Activated T-cell treated with anti-CD3 and anti-CD28 coated beads, Interleukin-2, amount 50 U/mL, for 4 hours (primary cell): ENCODE measurements at regions not wholly inside any gene's neighbourhood (a gene's known extent, or its start where the extent isn't known, plus 50 kb on each side); places are given as distances from the start of the nearest gene placed in this dataset.

Experiments
- ATAC-seq, 2 donors: fragments of 200-7000 bp; cut with Tn5 transposase; one replicate each; pipeline ENCODE4 v1.10.0; 2021
- DNase-seq: peaks from one replicate; pipeline ENCODE4 v3.0.0-alpha.2; 2020
- H3K27me3 Mint-ChIP-seq: one replicate; pipeline ENCODE4 v1.8.0; 2021; ENCODE audit warnings: low read depth, mixed read lengths
- H3K36me3 Mint-ChIP-seq: one replicate; pipeline ENCODE4 v1.8.0; 2022; ENCODE audit warnings: mixed read lengths; ENCODE audit not compliant: insufficient read depth
- H3K4me1 Mint-ChIP-seq: one replicate; pipeline ENCODE4 v1.8.0; 2021; ENCODE audit warnings: low read depth, mixed read lengths
- H3K4me3 Mint-ChIP-seq: one replicate; pipeline ENCODE4 v1.8.0; 2021; ENCODE audit warnings: mild to moderate bottlenecking, moderate library complexity, mixed read lengths
- H3K9me3 Mint-ChIP-seq: one replicate; pipeline ENCODE4 v1.8.0; 2021; ENCODE audit warnings: mixed read lengths

DNA sequence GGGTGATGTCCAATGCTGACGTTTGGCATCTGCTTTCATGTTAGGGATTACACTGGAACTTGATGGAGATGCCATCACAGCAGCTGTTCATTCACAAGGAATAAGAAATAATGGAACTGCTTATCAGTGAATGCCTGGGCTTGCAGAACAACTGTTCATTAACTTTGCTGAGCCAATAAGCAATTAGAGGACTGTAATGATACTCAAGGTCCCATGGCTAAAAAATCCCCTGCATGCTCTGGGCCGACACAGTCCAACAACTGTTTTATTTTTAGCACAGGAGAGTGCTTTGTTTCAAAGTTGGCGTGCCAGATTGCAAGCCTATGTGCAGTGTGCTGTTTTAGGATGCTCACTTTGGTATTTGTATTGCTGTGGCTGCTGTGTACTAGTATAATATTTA is 408.0 kb upstream of the RGPD4 start:
- DNase-seq (no peak), ATAC-seq (no peak)
- Mint-ChIP-seq H3K4me1 (no peaks in the 10 kb centered on the region), H3K27me3 (no peaks in the 10 kb centered on the region), H3K9me3 (peaks cover 14% of the 10 kb centered on the region), H3K4me3 (no peak overlapping the region), H3K36me3 (no peaks in the 10 kb centered on the region)

DNA sequence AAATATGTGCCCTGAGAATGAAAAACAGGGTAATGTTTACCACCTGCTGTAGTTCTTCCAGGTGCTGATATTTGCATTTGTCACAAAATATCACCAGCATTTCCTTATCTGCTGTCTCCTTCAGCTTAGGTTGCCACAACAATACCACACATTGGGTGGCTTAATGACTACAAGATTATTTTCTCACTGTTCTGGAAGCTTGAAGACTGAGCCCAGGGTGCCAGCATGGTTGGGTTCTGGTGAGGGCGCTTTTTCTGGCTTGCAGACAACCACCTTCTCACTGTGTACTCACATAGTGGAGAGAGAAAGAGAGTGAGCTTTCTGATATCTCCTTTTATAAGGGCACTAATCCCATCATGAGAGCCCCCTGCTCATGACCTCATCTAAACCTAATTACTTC is 407.5 kb upstream of the RGPD4 start:
- no peaks in the 10 kb centered on the region for H3K36me3 Mint-ChIP-seq
- H3K4me3 Mint-ChIP-seq: no peak overlapping the region
- DNase-seq (no peak), ATAC-seq (no peak)
- H3K27me3 Mint-ChIP-seq: no peaks in the 10 kb centered on the region
- H3K4me1 Mint-ChIP-seq: no peaks in the 10 kb centered on the region
- peaks cover 14% of the 10 kb centered on the region for H3K9me3 Mint-ChIP-seq

DNA sequence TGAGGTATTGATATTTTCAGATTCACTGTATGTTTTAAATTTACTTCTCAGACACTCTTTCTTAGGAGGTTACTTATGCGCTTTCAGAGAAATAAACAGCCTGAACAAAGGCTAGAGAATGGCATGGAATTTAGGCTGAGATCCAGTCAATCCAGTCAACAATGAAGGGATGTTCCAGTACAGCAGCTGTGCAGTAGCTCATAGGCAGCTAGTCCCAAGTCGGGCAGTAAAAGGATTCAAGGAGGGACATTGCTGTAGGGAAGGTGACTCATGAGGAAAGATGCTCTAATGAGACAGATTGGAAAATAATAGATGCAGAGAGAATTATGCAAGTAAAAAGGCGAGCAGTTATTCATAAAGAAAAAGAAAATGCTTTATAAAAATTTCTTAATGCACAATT is 397.9 kb upstream of the RGPD4 start:
- Mint-ChIP-seq H3K4me1 (no peaks in the 10 kb centered on the region), H3K9me3 (peaks cover 15% of the 10 kb centered on the region), H3K4me3 (no peak overlapping the region), H3K27me3 (no peaks in the 10 kb centered on the region), H3K36me3 (no peaks in the 10 kb centered on the region)
- DNase-seq (no peak), ATAC-seq (no peak)

DNA sequence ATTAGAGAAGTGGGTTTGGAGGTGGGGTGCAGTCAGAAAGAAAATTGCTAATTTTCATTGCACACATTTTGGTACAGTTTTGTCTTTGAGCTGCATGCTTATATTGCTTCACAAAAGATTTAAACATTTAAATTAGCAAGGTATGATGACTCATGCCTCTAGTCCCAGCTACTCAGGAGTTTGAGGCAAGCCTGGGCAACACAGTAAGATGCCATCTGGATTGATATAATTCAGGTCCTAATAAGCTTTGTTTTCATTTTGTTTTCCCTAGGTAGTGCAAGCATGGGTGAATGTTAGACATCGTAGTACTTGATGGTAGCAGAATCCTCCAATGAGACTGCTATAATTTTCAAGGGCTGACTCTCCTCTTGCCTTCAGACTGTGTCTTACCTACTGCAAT is 396.7 kb upstream of the RGPD4 start:
- Mint-ChIP-seq H3K27me3 (no peaks in the 10 kb centered on the region), H3K4me1 (no peaks in the 10 kb centered on the region), H3K36me3 (no peaks in the 10 kb centered on the region), H3K9me3 (peaks cover 15% of the 10 kb centered on the region), H3K4me3 (no peak overlapping the region)
- ATAC-seq (no peak), DNase-seq (no peak)

DNA sequence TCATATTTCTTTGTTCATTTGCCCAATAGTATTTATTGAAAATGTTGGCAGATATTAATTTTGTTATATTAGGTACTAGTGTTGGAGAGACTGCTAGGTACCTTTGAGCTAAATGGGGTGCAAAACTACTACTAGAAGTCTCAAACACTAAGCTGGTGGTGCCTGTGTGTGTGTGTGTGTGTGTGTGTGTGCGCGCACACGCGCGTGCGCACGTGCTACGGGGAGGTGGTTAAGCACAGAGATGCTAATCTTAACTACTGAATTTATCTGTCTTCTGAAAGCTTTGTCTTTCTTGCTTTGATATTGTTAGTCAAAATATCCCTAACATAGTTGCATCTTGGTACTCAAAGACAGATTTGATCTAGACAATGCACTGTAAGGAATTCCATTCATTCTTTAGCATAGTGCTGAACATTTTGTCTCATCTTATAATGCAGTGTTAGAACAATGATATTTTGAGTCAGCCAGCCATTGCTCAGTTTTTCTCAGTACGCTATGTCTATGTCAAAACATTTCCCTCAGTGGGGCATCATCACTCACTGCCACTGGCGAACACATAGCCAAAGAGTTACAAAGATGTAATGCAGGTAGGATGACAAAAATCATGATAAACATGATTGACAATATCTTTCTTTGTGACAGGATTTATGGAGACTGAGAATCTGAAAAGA is 396.0 kb upstream of the RGPD4 start:
- H3K36me3 Mint-ChIP-seq: no peaks in the 10 kb centered on the region
- H3K4me3 Mint-ChIP-seq: no peak overlapping the region
- DNase-seq (no peak), ATAC-seq (no peak)
- H3K4me1 Mint-ChIP-seq: no peaks in the 10 kb centered on the region
- H3K9me3 Mint-ChIP-seq: peaks cover 13% of the 10 kb centered on the region
- H3K27me3 Mint-ChIP-seq: no peaks in the 10 kb centered on the region

DNA sequence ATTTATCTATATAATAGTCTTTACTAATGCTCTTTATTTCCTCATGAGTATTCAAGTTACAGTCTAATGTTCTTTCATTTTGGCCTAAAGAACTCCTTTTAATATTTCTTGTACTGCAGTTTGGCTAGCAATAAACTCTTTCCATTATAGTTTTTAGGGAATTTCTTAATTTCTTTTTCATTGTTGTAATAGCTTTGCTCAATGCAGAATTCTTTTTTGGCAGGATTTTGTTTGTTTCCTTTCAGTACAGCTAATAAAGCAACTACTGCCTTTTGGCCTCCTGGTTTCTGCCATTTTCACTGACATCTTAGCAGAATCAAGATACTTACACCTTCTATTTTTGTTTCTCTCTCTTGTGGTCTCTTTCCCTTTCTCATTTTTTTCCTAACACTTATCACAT is 390.4 kb upstream of the RGPD4 start:
- no peak for ATAC-seq
- Mint-ChIP-seq H3K36me3 (no peaks in the 10 kb centered on the region), H3K4me1 (no peaks in the 10 kb centered on the region), H3K27me3 (no peaks in the 10 kb centered on the region), H3K4me3 (no peak overlapping the region), H3K9me3 (peaks cover 5% of the 10 kb centered on the region)
- DNase-seq: no peak

DNA sequence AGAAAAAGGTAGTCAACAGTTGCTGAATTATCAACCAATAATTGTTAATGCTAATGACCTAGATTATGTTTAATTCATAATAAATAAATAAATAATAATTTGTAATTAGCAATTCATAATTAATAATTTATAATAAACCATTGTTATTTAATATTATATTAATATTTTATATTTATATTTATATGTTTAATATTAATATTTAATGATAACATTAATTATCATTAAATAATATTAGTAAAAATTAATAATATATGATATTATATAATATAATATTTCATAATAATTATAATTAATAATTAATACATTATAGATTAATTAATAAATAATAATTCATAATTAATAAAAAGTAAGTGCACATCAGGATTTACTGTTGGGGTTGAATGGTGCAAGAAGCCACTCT is 389.4 kb upstream of the RGPD4 start:
- Mint-ChIP-seq H3K36me3 (no peaks in the 10 kb centered on the region), H3K4me3 (no peak overlapping the region), H3K27me3 (no peaks in the 10 kb centered on the region), H3K9me3 (peaks cover 4% of the 10 kb centered on the region), H3K4me1 (no peaks in the 10 kb centered on the region)
- ATAC-seq: no peak
- DNase-seq: no peak

DNA sequence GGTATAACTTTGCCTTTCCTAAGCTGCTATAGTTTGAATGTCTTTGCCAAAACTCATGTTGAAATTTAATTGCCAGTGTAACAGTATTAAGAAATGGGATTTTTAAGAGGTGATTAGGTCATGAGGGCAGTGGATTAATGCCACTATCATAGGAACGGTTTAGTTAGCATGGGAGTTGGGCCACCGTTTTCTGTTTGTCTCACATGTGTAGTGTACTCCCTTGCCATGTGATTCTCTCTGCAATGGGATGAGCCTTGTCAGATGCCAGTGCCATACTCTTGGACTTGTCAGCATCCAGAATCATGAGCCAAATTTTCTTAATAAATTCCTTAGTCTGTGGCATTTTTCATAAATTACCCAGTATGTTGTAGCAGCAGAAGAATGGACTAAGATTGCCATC is 388.9 kb upstream of the RGPD4 start:
- DNase-seq (no peak), ATAC-seq (no peak)
- no peaks in the 10 kb centered on the region for H3K27me3 Mint-ChIP-seq
- H3K9me3 Mint-ChIP-seq: peaks cover 4% of the 10 kb centered on the region
- no peaks in the 10 kb centered on the region for H3K36me3 Mint-ChIP-seq
- H3K4me3 Mint-ChIP-seq: no peak overlapping the region
- no peaks in the 10 kb centered on the region for H3K4me1 Mint-ChIP-seq

DNA sequence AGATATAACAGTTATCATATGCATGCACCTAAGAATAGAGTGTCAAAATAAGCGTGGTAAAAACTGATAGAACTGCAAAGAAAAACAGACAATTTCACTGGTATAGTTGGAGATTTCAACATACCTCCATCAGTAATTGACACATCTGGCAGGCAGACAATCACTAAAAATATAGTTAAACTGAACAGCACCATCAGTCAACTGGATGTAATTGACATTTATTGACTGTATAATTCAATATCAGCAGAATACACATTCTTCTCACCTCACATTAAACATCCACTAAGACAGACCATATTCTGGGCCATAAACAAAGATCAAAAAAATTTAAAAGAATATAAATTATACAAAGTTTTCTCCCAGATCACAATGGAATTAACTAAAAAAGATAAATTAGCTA is 378.5 kb upstream of the RGPD4 start:
- Mint-ChIP-seq H3K27me3 (no peaks in the 10 kb centered on the region), H3K9me3 (peaks cover 13% of the 10 kb centered on the region), H3K4me3 (no peak overlapping the region), H3K36me3 (no peaks in the 10 kb centered on the region), H3K4me1 (no peaks in the 10 kb centered on the region)
- ATAC-seq: no peak
- DNase-seq: no peak

DNA sequence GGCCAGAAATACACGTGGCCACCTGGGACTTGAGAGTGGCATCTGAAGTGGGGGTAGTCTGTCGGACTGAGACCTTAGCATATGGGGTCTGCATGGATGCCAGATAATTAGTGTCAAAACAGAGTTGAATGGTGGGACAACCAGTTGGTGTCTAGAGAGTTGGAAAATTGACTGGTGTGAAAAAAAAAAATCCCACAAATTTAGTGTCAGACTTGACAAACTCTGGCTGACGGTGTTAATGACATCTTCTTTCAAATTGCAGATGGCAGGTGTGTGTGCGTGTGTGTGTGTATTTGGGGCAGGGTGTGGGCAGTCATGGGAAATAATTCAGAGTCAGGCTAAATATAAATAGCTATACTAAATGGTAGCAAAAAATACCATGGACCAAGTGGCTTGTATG is 365.4 kb upstream of the RGPD4 start:
- Mint-ChIP-seq H3K27me3 (no peaks in the 10 kb centered on the region), H3K4me3 (no peak overlapping the region), H3K36me3 (no peaks in the 10 kb centered on the region), H3K9me3 (peaks cover 26% of the 10 kb centered on the region), H3K4me1 (no peaks in the 10 kb centered on the region)
- no peak for DNase-seq
- no peak for ATAC-seq

DNA sequence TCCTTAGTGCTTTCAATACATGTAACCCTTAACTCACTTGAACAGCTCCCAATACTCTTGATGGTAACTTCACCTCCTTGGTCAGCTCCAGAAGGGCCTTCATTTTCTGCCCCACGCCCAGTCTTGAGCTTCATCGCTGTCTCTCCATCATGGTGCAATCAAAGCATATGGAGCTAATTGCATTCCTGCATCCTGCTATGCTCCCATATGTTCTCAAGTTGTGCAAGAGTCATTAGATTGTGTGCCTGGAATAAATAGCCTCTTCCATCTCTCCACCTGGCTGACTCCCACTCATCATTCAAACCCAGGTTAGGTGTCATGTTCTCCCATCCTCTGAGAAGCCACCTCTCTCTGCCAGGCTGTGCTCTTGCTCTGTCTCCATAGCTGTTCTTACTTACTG is 364.5 kb upstream of the RGPD4 start:
- DNase-seq (no peak), ATAC-seq (no peak)
- no peaks in the 10 kb centered on the region for H3K27me3 Mint-ChIP-seq
- H3K4me3 Mint-ChIP-seq: no peak overlapping the region
- H3K9me3 Mint-ChIP-seq: peaks cover 26% of the 10 kb centered on the region
- H3K36me3 Mint-ChIP-seq: no peaks in the 10 kb centered on the region
- H3K4me1 Mint-ChIP-seq: no peaks in the 10 kb centered on the region

DNA sequence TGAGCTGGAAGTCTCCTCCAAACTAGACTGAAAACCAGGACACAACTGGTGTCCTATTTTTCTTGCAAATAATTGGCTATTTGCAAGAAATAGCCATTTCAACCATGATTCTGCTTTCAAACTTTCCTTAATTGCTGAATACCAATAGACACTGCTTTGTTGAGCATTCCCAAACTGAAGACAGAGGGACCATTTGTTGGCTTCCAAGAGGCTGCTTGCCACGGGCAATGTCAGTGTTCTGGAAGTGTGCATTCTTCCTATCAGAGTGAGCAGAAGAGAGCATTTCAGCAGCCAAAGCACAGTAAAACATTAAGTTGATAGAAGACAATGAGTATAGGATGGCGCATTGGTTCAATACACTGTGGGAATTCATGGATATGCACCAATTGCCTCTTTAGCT is 360.5 kb upstream of the RGPD4 start:
- ATAC-seq (no peak), DNase-seq (no peak)
- no peak overlapping the region for H3K4me3 Mint-ChIP-seq
- H3K36me3 Mint-ChIP-seq: no peaks in the 10 kb centered on the region
- no peaks in the 10 kb centered on the region for H3K27me3 Mint-ChIP-seq
- peaks cover 28% of the 10 kb centered on the region for H3K9me3 Mint-ChIP-seq
- no peaks in the 10 kb centered on the region for H3K4me1 Mint-ChIP-seq

DNA sequence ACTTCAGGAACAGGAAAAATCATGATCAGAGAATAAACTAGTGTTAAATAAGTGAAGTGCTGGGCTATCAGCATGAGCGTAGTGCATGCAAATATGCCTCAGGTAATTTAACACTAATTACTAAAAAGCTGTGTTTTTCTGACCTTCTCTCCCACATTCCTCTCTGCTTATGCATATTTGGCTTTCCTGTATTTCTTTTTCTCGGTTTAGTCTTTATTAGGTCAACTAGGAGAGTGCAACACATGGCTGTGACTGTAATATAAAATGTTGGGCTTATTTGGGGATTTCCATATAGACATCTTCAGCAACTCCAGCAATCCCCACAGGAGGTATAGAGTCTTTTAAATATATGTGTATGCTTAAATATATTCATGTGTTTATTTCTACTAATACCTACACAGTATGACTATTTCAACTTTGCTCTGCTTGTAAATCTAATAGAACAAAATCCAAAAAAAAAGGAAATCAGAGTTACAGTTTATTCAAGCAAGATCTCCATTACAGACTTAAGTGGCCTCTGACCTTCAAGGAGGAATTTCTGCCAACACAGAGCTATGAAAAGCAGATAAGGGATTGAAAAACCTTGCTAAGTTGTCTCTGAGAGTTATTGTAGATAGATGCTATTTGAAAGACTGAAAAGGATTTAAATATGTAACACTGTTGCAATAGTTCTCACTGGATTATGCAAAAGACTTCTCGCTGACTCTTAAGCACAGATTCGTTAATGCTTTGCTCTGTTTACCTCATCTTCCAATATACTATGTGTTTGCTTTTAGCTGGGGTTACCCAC is 359.5 kb upstream of the RGPD4 start:
- no peaks in the 10 kb centered on the region for H3K36me3 Mint-ChIP-seq
- H3K4me1 Mint-ChIP-seq: no peaks in the 10 kb centered on the region
- peaks cover 27% of the 10 kb centered on the region for H3K9me3 Mint-ChIP-seq
- no peaks in the 10 kb centered on the region for H3K27me3 Mint-ChIP-seq
- DNase-seq (no peak), ATAC-seq (no peak)
- no peak overlapping the region for H3K4me3 Mint-ChIP-seq

DNA sequence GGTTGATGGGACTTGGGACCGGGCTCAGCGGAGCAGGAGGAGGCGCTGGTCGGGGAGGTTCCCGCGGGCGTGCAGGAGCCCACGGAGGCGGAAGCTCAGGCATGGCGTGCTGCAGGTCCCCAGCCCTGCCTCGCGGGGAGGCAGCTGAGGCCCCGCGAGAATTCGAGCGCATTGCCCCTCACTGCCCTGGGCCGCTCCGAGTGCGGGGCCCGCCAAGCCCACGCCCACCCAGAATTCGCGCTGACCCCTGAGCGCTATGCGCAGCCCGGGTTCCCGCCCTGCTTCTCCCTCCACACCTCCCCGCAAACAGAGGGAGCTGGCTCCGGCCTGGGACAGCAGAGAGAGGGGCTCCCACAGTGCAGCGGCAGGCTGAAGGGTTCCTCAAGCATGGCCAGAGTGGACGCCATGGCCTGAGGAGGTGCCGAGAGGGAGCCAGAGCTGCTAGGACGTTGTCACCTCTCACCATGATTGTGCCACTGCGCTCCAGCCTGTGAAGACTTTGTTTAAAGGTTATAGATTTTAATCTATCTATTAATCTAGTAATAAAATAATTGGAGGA is 357.2 kb upstream of the RGPD4 start:
- no peak overlapping the region for H3K4me3 Mint-ChIP-seq
- H3K36me3 Mint-ChIP-seq: no peaks in the 10 kb centered on the region
- DNase-seq: no peak
- no peaks in the 10 kb centered on the region for H3K4me1 Mint-ChIP-seq
- no peak for ATAC-seq
- peaks cover 20% of the 10 kb centered on the region for H3K9me3 Mint-ChIP-seq
- H3K27me3 Mint-ChIP-seq: no peaks in the 10 kb centered on the region

DNA sequence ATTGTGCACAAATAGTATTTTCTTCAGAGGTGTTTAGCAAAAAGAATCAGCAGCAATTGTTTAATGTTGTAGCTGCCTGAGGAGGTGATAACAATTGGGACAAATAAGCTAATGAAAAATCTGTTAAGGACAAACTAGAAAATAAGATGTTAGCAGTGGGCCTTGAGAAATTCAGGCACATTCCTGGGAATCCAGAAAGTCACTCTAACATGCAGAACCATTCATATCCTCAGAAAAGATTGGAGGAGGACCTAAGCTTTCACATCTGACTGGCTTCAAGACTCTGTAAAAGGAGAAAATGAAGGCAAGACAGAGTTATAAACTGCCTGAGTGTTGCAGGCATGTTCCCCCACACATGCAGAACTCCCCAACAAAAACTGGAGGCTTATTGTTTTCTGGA is 353.5 kb upstream of the RGPD4 start:
- no peak for ATAC-seq
- H3K9me3 Mint-ChIP-seq: peaks cover 21% of the 10 kb centered on the region

More for the DNA sequence above, 353.5 kb upstream of the RGPD4 start:
- Mint-ChIP-seq H3K4me3 (no peak overlapping the region), H3K36me3 (no peaks in the 10 kb centered on the region), H3K27me3 (no peaks in the 10 kb centered on the region), H3K4me1 (no peaks in the 10 kb centered on the region)
- no peak for DNase-seq
